GM20000 (cell line): ENCODE measurements at regions not wholly inside any gene's neighbourhood (a gene's known extent, or its start where the extent isn't known, plus 50 kb on each side); places are given as distances from the start of the nearest gene placed in this dataset.

Source experiments
- DNase-seq: peaks from one replicate; pipeline ENCODE4 v3.0.0; 2012; ENCODE audit warnings: low spot score
- TF ChIP-seq, protein P1 (sequence below): IDR thresholded peaks from 2 replicates; pipeline ENCODE4 v1.5.1; 2012; ENCODE audit warnings: mild to moderate bottlenecking, control low read depth; ENCODE audit errors: extremely low read depth, missing control alignments

DNA sequence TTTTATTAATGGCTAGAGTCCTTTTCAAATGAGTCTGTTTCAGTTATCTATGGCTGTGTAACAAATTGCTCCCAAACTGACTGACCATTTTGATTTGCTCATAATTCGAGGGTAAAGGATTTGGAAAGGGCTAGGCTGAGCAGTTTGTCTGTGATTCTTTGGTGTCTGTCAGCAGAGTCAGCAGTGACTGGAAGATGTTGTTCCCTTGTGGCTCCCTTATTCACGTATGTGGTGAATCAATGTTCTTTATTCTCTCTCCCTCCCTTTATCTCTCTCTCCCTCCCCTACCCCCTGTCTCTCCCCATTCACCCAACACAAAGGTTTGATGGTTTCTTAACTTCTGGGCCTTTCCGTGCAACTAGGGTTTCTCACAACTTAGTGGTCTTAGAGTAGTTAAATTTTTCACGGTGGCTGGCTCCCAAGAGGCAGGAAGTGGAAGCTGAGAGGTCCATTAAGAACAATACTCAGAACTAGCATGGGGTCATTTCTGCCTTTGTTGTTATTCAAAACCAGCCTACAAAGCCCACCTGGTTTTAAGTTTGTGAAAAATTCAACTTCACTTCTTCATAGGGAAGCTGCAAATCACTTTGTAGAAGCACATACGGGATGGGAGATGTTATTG lies 772.5 kb upstream of the SLITRK1 start:
- DNase-seq: no peak

DNA sequence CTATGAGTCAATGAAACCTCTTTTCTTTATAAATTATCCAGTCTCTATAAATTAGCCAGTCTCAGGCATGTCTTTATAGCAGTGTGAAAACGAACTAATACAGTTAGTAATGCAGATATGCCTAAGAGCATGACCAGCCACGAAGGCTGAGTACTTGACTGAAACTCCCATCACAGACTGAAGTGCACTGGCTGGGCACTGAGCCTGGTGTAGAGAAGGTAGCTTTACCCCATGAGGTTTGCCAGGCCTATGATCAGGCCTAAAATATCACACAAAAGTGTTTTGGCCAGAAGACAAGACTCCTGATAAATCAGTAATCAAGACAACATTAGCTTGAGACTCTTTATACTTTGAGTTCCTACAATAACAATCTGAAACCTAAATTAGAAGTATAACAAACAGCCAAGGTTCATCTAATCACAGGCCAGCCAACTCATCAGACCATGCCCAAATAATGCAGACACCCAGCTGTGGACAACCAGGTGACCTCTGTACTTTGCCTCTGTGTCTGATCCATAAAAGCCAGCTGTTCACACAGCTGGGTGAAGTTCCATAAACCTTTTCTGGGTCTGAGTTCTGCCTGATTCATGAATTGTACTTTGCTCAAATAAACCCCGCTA lies 771.8 kb upstream of the SLITRK1 start:
- no peak for DNase-seq
- TF ChIP-seq, protein P1, sequence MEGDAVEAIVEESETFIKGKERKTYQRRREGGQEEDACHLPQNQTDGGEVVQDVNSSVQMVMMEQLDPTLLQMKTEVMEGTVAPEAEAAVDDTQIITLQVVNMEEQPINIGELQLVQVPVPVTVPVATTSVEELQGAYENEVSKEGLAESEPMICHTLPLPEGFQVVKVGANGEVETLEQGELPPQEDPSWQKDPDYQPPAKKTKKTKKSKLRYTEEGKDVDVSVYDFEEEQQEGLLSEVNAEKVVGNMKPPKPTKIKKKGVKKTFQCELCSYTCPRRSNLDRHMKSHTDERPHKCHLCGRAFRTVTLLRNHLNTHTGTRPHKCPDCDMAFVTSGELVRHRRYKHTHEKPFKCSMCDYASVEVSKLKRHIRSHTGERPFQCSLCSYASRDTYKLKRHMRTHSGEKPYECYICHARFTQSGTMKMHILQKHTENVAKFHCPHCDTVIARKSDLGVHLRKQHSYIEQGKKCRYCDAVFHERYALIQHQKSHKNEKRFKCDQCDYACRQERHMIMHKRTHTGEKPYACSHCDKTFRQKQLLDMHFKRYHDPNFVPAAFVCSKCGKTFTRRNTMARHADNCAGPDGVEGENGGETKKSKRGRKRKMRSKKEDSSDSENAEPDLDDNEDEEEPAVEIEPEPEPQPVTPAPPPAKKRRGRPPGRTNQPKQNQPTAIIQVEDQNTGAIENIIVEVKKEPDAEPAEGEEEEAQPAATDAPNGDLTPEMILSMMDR: no peak

More for the DNA sequence above, 772.5 kb upstream of the SLITRK1 start:
- TF ChIP-seq, protein P1: no peak

DNA sequence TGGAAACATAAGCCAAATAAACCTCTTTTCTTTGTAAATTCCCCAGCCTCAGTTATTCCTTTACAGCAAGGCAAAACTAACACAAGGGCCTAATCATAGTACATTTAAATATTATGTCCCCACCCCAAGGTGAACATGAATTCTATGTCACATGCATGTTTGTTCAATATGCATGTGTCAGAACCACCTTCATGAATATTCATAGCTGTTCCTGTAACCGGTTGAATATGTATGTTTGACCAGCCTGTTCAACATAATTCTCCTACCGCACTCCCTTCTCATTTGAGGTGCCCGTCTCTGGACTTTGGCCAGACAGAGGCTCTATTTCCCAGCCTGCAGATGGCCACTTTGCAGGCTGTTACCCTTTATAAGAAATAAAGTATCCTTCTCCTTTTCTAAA lies 769.4 kb upstream of the SLITRK1 start:
- no peak for DNase-seq
- TF ChIP-seq, protein P1: no peak

DNA sequence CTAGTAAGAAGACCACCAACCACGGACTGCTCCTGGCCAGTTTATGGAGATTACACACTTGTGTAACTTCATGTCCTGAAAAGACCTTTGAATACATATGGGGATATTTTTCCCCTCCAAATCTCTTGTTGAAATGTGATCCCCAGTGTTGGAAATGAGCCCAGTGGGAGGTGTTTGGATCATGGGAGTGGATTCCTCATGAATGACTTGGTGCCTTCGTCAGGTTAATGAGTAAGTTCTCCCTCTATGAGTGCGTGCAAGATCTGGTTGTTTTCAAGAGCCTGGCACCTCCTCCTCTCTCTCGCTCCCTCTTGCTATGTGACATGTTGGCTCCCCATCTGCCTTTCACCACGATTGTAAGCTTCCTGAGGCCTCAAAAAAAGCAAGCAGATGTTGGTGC lies 769.0 kb upstream of the SLITRK1 start:
- TF ChIP-seq, protein P1: no peak
- no peak for DNase-seq

DNA sequence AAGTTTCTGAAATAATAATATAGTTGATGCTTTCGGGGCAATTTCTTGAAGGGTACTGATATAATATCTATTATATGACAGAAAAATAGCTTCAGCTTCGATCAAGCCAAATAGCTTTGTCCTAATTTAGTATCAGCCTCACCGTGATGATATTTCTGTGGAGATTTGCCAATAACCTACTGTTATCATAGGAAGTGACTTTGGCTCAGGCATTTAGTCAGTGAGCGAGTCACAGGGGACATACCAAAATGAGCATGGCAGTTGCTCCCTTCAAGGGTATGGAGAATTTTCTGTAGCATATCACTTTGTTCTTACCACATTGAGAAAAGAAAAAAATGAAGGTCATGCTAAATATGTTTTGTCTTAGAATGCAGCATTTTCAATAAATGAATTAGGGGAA lies 767.6 kb upstream of the SLITRK1 start:
- TF ChIP-seq, protein P1: no peak
- no peak for DNase-seq

DNA sequence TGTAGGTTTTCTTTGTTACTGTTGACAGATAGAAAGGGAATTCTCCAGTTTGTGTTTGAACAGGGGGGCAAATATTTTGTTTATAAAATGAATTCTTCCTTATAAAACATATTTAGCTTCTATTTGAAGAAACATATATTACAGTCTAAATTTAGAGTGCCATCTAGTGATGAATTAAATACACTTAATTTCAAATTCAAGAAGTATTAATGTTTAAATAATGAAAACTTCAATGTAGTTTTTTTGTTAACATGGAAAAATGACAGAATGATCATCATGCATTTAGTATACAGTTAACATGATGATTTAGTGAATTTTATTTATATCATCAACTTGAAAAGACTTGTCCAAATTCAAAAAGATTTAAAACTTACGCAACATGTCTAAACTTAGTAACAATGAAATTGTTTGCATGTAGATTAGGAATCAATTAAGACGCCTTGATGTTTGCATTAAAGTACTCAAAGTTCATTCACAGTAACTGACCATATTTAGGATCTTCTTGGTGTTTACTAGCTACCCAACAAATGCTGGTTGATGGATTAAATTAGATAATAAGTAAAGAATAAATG lies 765.9 kb upstream of the SLITRK1 start:
- DNase-seq: no peak

DNA sequence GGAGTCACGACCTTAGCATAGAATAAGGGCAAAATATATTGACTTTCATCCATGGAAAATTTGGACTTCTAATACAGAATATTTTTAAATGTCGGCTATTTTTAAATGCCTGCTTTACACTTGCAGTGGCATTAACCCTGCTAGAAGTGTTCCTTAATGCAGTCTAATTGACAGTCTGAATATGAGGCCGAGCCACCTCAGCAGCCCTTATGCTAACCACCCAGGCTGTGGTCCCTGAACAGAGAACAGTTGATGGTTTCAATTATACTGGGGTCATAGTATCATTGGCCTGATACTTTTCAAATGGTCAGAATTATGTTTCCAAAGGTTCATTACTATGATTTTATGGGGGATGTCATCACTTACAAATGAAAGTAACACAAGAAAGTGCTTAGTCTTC lies 764.7 kb upstream of the SLITRK1 start:
- DNase-seq: no peak
- TF ChIP-seq, protein P1: no peak

More for the DNA sequence above, 765.9 kb upstream of the SLITRK1 start:
- TF ChIP-seq, protein P1: no peak
